Neural cell (in vitro differentiated cells): ENCODE measurements at regions not wholly inside any gene's neighbourhood (a gene's known extent, or its start where the extent isn't known, plus 50 kb on each side); places are given as distances from the start of the nearest gene placed in this dataset.

ENCODE experiments used
- CTCF ChIP-seq: fragments of 450-650 bp; IDR thresholded peaks from 2 replicates; pipeline ENCODE4 v1.5.1; 2014; ENCODE audit warnings: antibody characterized with exemption, mild to moderate bottlenecking, moderate library complexity; ENCODE audit not compliant: poor library complexity, severe bottlenecking
- EZH2 ChIP-seq: fragments of 200-600, 300-800 bp; shearing (Covaris generic), sonication (generic); IDR thresholded peaks from 2 replicates; pipeline ENCODE4 v1.6.1; 2014; ENCODE audit warnings: antibody characterized with exemption, low read length, borderline replicate concordance, mild to moderate bottlenecking; ENCODE audit not compliant: insufficient read depth, poor library complexity, severe bottlenecking
- POLR2AphosphoS5 ChIP-seq: IDR thresholded peaks from 2 replicates; pipeline ENCODE4 v1.6.1; 2012
- RAD21 ChIP-seq: fragments of 450-650 bp; conservative IDR thresholded peaks from 2 replicates; pipeline ENCODE4 v1.6.1; 2014; ENCODE audit warnings: antibody characterized with exemption, mild to moderate bottlenecking, moderate library complexity
- TF ChIP-seq, protein P1 (sequence below): IDR thresholded peaks from 2 replicates; pipeline ENCODE4 v1.6.1; 2012; ENCODE audit warnings: borderline replicate concordance

DNA sequence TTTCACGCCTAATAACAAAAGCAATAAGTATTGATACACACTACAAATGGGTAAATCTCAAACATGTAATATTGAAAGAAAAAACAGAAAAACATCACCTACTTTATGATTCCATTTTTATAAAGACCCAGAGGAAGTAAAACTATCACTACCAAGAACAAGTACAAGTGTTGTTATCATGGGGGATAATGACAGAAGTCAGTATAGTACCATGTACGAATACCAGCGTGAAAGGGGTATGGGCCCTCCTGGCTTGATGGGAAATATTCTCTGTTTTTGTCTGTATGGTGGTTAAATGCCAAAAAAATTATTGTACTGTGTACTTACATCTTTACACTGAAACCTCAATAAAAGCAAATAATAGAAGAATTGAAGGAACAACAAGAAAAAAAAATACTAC lies 665.7 kb downstream of the TMEM182 start:
- TF ChIP-seq CTCF (no peak), EZH2 (no peak), POLR2AphosphoS5 (no peak), RAD21 (no peak)
- TF ChIP-seq, protein P1, sequence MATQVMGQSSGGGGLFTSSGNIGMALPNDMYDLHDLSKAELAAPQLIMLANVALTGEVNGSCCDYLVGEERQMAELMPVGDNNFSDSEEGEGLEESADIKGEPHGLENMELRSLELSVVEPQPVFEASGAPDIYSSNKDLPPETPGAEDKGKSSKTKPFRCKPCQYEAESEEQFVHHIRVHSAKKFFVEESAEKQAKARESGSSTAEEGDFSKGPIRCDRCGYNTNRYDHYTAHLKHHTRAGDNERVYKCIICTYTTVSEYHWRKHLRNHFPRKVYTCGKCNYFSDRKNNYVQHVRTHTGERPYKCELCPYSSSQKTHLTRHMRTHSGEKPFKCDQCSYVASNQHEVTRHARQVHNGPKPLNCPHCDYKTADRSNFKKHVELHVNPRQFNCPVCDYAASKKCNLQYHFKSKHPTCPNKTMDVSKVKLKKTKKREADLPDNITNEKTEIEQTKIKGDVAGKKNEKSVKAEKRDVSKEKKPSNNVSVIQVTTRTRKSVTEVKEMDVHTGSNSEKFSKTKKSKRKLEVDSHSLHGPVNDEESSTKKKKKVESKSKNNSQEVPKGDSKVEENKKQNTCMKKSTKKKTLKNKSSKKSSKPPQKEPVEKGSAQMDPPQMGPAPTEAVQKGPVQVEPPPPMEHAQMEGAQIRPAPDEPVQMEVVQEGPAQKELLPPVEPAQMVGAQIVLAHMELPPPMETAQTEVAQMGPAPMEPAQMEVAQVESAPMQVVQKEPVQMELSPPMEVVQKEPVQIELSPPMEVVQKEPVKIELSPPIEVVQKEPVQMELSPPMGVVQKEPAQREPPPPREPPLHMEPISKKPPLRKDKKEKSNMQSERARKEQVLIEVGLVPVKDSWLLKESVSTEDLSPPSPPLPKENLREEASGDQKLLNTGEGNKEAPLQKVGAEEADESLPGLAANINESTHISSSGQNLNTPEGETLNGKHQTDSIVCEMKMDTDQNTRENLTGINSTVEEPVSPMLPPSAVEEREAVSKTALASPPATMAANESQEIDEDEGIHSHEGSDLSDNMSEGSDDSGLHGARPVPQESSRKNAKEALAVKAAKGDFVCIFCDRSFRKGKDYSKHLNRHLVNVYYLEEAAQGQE: no peak
